ENCODE measurements at regions not wholly inside any gene's neighbourhood (a gene's known extent, or its start where the extent isn't known, plus 50 kb on each side); places are given as distances from the start of the nearest gene placed in this dataset.

DNA sequence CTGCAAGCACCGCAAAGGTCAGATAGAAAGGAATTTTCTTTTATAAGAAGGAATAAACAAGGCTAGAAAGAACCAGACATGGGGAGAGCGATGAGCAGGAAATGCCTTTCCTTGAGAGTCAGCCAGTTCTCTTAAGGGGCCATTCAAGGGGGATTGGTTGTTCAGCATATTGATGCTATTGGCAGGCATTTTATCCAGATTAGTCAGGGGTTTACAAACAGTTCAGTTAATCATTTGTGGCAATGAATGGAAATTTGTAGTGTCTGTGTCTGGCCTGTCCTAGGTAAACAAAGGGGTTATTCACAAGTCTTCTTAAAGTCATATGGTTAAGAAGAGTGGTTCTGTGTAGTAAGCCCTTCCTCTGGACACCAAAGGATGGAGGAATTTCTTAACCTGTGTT, 184.7 kb upstream of the FRMPD4 start:
- peak; percentile 90 for DNase-seq

DNA sequence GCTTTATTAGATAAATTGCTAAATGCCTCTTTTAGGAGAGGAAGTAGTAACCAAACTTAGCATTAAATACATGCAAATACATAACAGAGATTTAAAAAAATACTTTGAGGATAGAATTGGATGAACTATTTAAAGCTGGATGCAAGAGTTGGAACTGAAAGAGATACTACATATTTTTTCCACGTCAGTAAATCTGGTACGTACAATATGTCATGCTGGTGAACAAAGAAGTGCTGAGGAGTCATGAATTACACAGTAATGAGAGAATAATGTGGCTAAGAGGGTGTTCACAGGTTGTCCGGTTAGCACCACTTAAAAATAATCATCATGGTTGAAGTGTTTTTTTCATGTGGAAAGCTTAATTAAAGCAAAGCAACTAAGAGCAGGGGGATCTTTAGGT, 184.1 kb upstream of the FRMPD4 start:
- DNase-seq: no peak

DNA sequence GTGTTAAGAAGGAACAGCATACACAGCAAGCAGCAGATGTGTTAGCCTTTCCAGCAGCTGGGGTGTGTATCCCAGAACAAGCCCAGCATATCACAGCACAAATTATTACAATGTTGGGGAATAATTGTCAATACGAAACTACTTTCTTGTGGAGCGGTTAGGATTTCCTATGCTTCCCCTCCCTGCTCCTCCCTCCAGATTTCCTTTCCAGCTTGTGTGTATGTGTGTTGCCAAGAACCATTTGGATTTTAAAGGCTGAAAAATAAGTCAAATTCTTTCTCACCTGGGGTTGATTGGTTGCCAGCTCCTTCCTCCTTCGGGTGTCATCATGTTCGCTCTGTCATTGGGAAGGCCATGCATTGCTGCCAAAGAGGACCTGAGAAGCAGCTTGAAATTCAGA, 178.2 kb upstream of the FRMPD4 start:
- no peak for DNase-seq

DNA sequence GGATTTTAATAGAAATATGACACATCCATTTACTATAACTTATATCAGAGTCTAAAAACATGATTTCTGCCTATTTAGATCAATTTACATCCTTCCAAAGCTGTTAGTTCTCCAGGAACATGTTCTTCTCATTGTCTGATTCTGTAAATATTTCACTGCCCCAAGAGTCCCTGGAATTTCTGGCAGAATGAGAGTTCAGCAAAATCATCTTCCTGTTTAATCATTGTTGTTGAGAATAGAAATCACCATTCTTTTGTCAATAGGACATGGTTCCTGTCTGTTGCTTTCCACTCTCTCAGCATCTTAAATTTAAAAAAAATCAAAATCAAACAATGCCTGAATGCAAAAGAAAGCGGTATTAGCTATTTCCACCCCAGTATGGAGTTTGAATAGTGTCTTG, 172.8 kb upstream of the FRMPD4 start:
- no peak for DNase-seq

DNA sequence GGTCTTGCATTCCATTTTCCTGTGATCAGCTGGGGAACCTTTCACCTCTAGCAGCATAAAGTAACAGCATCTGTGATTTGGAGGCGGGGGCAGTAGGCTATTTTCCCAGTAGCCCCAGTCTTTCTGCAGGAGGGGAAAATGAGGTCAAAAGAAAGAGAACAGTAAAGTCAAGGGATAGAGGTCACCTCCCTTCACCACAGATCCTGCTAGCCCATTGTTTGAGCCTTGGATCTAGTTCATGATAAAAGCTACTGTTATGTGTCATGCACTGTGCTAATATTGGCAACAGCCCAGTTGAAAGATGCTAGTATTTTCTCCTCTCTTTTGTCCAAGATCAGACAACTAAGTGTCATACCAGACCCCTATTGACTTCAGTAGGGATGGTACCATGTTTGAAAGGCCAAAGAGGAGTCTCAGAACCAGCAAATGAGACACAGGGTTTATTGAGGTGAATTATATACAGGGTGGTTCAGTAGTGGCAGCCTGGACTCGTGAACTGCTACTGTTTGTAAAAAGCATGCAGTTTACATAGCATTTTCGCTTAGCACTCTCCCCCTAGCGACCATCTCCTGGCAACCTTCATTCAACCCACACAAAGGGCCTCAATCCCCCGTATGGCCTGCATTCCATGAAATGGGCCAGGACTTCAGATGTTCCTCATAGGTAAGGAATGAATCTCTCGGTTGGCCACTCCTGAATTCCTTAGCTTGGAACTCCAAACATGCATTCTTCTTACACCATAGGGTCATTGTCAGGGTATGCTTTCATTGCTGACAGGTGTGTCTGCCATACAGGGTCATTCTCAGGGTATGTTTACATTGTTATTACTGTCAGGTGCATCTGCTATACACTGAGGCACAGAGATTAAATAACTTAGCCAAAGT, 170.0 kb upstream of the FRMPD4 start:
- no peak for DNase-seq

DNA sequence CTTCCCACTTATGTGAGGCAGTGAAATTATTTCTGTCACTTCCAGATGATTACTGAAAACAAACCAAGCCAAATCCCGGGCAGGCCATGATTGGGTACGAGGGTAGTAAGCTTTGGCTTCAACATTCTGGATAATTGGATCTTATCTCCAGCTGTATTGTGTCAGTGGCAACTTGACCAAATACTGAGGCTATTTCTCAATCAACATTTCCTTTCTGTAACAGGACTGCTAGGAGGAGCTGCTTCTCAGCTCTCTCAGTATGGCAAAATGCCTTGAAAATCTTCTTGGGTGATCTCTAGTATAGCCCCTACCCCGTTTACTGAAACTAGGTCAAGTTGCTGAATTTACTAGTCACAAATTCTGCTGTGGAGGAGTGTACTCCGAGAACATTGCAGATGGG, 169.3 kb upstream of the FRMPD4 start:
- no peak for DNase-seq

DNA sequence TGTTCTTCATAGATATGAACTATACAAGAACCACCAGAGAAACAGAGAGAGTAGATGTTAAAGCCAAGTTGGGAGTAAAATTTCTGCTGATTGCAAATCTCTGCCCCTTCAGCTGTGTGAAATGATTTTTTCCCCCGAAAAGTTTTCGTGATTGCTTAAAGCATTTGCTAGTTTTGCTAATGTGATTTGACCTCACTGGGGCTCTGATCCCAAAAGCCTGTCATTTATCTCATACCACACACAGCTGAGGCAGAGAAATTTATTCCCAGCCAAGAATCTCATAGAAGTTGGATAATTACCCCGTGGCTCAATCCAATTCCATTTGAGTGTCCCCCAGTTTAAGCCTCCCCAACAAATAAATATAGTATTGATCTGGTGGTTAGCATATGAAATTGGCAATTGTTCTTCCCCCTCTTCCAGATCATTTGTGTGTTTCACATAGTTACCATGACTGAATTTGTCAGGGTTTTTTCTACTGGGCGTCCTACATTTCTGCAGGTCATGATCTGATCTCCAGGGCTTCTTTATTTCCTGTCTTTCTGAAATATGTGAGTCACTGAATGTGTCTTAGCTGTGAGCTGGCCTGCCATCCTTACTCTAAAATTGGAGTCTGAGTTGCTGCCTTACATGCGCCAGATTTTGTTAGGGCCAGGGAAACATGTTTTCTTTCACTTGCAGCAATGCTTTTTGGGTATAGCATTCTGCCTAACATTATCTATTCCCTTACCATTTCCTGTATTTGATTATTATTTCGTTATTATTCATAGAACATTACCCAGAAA, 167.5 kb upstream of the FRMPD4 start:
- no peak for DNase-seq

DNA sequence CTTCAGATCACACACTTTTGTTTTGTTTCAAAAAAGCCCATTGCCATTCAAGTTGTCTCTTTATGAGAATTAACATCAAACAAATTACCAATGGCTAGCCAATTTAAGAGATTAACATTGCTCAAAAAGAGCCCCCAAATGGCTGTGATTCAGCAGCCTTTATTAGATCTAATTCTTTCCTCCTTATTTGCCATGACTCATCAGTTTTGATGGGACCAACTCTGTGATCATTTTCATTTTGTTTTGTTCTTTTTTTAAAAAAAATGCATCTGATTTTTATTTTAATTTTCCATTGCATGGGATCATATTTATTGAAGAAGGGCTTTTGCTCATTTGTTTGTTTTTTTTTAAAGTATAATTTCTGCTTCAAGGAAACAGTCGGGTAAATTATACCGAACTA, 161.6 kb upstream of the FRMPD4 start:
- no peak for DNase-seq

DNA sequence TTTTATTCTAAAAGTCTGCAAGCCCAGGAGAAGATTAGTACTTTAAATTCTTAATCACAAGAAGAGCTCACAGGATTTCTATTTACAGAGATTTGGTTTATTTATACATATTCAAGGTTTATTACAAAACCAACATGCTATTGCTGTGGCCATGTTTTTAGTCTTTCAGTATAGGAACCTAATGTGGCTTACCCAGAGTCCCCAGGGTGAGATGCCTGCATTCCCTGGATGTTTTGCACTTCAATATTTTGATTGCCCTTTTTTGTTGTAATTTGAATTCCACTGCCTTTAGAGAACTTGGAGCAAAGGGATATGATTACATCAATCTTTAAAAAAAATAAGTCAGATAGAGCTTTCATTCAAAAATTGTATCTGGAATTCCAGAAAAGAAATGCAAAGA, 146.0 kb upstream of the FRMPD4 start:
- peak; percentile 52 for DNase-seq

DNA sequence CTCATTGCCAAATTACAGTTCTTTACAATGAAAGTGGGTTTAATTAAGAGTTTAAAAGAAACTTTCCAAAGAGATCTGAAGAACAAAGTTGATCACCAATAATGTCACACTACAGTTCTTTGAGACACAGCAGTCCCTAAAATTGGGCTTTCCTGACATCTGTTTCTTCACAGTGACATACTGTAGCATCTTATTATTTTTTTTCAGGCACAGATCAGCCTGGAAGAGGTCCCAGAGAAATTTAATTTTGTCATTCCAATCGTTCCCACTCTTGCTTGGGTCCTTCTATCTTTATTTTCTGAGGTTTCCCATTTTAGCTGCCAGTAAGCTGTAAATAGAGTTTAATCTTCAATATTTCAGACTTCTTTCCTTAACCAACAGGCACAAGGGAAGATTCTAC, 143.1 kb upstream of the FRMPD4 start:
- DNase-seq: no peak

DNA sequence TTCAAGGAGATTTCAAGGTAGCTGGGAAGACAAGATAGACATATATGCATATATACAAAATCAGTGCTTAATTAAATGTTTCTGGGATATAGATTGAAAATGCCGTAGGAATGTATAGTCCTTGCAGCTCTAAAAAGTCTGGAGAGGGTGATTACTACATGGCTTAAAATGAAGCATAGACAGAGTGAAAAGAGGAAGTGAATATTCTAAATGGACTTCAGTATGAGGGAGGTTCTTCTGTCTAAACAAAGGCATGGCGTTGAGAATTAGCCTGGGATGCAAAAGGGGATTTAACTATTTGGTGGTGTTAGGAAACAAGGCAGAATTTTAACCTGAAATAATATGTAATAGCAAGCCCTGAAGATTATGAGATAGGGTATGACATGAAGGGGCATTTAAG, 141.5 kb upstream of the FRMPD4 start:
- DNase-seq: no peak

DNA sequence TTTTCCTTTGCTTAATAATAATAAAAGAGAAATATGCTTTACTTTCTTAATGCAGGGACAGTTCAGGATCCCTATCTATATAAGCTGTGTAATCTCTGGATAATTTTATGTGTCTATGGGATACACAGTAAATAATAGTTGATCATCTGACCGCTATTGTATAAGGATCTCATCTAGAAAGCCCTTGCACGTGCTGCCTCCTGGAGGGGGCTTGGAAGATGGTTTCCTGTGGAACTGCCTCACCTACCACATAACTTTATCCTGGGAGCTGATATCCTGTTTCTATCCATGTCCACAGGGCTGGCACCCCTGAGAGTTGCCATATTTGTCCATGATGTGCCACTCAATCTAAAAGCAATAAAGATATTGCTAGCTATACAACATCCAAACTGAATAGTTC, 139.3 kb upstream of the FRMPD4 start:
- no peak for DNase-seq

DNA sequence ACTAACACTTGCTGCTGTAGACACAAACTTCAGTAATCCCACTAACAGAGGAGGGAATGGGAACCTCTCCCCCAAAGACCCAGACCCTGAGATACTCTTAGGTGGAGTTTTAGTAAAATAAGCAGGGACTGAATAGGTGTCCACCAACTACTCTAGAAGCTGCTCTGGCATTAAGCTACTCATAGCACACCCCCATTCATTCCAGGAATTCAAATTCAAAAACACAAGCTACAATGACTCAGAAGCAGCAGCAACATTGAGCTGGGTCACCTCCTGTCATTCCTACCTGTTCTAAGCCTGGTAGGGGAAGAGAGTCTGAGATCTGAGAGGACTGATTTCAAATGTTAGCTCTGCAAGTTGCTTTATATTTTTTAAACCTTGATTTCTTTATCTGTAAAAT, 135.4 kb upstream of the FRMPD4 start:
- no peak for DNase-seq

DNA sequence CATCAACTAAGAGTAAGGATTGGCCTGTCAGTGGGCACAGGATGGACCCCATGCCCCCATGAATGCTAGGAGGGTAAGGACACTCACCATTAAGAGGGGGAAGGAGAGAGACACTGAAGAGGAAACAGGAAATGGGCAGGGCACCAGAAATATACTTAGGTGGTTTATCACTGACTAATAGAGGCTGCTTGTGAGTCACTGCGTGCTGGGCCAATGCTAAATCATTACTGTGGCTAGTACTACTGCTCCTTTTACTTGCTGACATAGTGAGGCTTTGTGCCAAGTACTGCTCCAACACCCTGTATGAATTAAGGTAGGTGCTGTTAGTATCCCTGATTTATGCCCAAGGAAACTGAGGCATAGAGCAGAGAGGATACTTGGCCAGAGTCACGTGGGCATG, 130.4 kb upstream of the FRMPD4 start:
- peak; percentile 51 for DNase-seq

DNA sequence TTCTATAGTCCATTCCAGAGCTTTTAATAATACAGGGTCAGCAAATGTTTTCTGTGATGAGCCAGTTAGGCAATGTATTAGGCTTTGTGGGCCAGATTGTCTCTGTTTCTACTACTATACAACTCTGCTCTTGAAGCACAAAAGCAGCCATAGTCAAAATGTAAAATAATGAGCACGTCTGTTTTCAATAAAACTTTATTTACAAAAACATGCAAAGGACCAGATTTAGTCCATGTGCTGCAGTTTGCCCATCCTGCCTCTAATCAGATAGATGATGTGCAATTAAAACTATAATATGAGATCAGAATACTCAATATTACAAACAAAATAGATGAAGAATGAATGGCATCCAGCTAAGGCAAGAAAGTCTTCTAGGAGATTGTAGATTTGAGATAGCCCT, 127.8 kb upstream of the FRMPD4 start:
- DNase-seq: no peak

DNA sequence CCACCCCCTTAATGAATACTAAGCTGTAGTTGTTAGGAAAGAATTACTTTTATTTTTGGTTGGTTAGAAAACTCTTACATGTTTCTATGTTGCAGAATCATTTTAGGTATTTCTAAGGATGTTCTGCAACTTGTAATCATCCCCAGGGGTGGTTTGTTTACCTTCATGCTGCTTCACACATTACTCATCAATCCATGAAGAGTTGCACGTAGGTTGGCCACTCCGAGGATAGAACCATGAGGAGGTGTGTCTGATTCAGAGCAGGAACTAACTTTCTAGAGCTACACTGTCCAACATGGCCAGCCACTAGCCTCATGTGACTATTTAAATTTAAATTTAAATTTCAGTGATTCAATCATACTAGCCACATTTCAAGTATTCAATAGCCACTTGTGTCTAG, 127.2 kb upstream of the FRMPD4 start:
- DNase-seq: peak; percentile 42

DNA sequence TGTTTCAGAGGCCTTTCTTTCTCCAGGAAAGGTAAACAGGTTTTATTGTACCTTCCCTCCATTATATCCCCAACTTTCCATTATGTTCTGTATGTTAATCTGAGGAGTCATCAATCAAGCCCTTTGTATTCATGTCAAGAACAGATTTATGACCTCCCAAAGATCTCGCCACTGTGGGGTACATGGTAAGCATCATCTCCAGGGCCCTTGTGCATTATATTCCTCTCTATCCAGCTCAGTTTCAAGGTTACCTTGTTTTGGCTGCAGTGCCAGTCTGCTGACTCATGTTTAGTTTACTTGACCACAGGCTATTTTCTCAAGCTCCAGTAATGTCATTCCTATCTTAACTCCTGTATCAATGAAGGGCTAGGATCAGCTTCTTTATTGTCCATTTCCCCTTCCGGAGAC, 125.1 kb upstream of the FRMPD4 start:
- peak; percentile 10 for DNase-seq

DNA sequence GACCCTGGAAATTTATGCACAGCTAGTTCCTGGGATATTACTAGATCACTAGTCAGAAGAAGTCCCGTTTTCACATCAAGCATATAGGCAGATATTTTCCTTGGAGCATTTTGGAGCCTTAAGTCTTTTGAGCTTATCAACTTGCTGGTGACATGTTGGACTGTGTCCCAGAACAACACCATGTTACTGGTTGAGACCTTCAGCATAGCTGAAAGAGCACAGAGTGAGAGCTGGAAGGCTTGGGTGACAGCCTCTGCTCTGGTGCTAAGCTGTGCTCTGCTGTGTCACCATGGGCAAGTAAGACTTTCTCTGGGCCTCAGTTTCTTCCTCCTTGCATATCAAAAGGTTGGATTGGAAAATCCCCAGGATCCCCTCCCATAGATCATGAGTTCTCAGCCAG, 116.6 kb upstream of the FRMPD4 start:
- no peak for DNase-seq

DNA sequence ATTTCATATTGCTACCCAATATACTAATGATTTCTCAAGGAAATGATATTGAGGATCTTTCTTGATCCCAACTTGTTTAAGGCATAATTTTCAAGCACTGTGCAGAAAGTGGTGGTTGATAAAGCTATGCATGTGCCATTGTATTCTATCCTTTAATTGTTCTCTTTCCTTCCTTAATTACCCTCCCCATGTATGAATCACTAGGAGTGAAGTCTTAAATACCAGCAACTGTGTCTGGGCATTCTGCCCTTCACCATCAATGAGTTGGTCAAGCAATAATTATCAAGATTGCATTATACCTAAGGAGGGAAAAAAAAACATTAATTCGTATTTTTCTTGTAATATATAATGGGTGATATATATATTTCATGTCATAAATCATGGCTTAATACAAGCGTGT, 111.8 kb upstream of the FRMPD4 start:
- DNase-seq: no peak

DNA sequence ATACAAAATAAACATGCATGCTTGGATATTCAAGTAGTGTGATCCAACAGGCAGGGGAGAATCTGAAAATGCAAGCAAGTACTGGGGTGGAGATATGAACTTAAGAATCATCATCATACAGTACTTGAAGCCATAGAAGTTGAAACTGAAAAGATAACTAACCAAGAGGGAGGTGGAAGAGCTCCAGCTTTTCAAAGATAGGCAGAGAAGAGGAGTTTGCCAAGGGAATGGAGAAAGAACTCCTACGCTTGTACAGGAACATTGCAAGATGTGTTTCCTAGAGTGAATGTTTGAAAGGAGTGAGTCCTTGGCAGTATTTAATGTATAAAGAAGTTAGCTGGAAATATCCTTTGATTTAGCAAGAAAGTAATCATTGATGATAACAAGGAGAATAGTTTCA, 106.2 kb upstream of the FRMPD4 start:
- DNase-seq: no peak

DNA sequence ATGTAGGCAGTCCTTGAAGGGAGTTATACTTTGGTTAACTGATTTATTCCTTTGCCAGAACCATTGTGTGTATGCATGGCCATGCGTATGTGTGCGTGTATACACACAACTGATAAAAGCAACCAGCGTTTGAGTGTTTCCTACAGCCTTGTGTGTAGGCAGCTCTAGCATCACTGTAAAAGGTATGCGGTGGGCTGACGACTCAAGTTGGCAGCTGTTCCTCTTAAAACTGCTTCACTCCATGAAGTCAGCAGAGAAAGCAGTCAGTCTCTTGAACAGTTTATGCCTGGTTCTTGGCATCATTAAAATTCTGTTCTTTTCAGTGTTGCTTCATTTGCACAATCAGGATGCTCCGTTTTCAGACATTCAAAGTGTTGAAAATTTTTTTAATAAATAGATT, 103.5 kb upstream of the FRMPD4 start:
- DNase-seq: no peak

DNA sequence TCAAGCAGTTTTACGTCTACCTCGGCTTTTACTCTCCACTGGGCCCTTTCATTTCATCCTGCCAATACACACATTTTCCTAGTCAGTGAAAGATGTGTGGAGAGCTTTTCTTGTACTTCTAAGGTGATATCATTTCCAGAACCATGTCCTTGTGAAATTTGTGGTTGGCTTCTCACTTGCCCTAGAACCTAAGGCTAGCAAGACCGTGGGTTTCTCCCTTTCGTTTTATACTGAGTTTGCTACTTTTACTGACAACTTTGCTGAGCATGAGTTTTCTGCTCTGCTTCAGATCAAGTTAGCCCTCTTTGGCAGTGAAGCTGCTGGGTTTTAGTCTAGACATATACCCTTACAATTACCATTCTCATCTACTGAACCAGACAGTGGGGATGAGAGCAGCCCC, 95.7 kb upstream of the FRMPD4 start:
- DNase-seq: no peak

DNA sequence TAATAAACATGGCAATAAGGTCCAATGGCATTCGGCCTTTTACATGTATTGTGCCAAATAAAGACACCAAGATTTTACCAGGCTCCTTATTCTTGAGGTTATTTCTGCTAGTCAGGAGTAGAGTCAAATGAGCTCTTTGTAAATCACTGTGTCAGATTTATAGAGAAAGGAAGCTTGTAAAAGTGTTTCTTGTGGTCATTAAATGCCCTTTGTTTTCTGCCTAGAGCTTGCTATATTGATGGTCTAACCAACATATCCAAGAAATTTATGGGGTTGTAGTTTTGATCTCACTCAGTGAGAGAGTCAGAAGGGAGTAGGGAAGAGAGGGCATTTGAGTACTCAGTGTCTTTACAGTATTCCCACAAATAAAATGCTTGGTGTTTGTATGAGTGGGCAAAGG, 86.2 kb upstream of the FRMPD4 start:
- DNase-seq: no peak

DNA sequence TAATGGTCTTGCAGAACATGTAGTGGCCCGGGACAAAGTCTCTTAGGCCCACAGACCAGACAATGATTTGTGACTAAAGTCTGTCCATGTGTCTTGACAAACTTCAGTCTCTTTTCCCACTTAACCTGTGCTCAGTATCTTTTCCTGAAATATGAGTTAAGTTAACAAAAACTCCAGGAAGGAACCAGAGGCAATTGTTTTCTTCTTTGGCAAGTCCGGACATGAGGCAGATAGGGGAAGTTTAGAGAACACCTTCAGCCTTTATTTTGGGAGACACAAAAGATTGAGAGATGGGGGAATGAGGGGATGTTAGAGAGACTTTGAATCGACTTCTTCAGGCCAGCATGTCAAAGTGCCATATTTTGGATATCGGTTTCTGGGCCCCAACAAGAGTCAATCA, 80.2 kb upstream of the FRMPD4 start:
- DNase-seq: no peak
